ENCODE measurements at regions not wholly inside any gene's neighbourhood (a gene's known extent, or its start where the extent isn't known, plus 50 kb on each side); places are given as distances from the start of the nearest gene placed in this dataset.
A peak's percentile ranks its signal among the peaks of the same experiment; 100 is the strongest.

GRCh38 chr6:133698272-133698671 is 190.6 kb upstream of the TCF21 start:
- no peak for DNase-seq

GRCh38 chr6:133699741-133700385 is 189.1 kb upstream of the TCF21 start:
- DNase-seq = no peak

GRCh38 chr6:133701633-133702331 is 187.1 kb upstream of the TCF21 start:
- DNase-seq = no peak

- DNase-seq = no peak
Measured at GRCh38 chr6:133704371-133704770, 184.5 kb upstream of the TCF21 start.

GRCh38 chr6:133705066-133705465 is 183.8 kb upstream of the TCF21 start:
- DNase-seq = no peak

GRCh38 chr6:133705731-133706130 is 183.2 kb upstream of the TCF21 start:
- DNase-seq = no peak

- peak; percentile 61 for DNase-seq
Measured at GRCh38 chr6:133707456-133707855, 181.5 kb upstream of the TCF21 start.

GRCh38 chr6:133710826-133711225 is 178.1 kb upstream of the TCF21 start:
- DNase-seq = no peak

GRCh38 chr6:133715270-133715669 is 173.6 kb upstream of the TCF21 start:
- DNase-seq = no peak

GRCh38 chr6:133724726-133725125 is 164.2 kb upstream of the TCF21 start:
- DNase-seq = no peak

- no peak for DNase-seq
Measured at GRCh38 chr6:133726188-133726587, 162.7 kb upstream of the TCF21 start.

- DNase-seq = no peak
Measured at GRCh38 chr6:133730881-133731280, 158.0 kb upstream of the TCF21 start.

- no peak for DNase-seq
Measured at GRCh38 chr6:133740218-133740617, 148.7 kb upstream of the TCF21 start.

- DNase-seq = no peak
Measured at GRCh38 chr6:133740816-133741215, 148.1 kb upstream of the TCF21 start.

- no peak for DNase-seq
Measured at GRCh38 chr6:133741375-133741861, 147.5 kb upstream of the TCF21 start.

- no peak for DNase-seq
Measured at GRCh38 chr6:133743621-133744020, 145.3 kb upstream of the TCF21 start.

GRCh38 chr6:133746417-133746770 is 142.5 kb upstream of the TCF21 start:
- no peak for DNase-seq

- DNase-seq = no peak
Measured at GRCh38 chr6:133748628-133749027, 140.3 kb upstream of the TCF21 start.

GRCh38 chr6:133749427-133749826 is 139.5 kb upstream of the TCF21 start:
- DNase-seq = no peak

- DNase-seq = no peak
Measured at GRCh38 chr6:133752129-133752528, 136.8 kb upstream of the TCF21 start.

GRCh38 chr6:133753756-133754155 is 135.2 kb upstream of the TCF21 start:
- no peak for DNase-seq

GRCh38 chr6:133754298-133754697 is 134.6 kb upstream of the TCF21 start:
- DNase-seq = no peak

- no peak for DNase-seq
Measured at GRCh38 chr6:133756078-133756695, 132.7 kb upstream of the TCF21 start.

- no peak for DNase-seq
Measured at GRCh38 chr6:133757335-133757734, 131.6 kb upstream of the TCF21 start.
